RKO (cell line): ENCODE measurements at regions not wholly inside any gene's neighbourhood (a gene's known extent, or its start where the extent isn't known, plus 50 kb on each side); places are given as distances from the start of the nearest gene placed in this dataset.

ENCODE experiments used
- DNase-seq: peaks from one replicate; pipeline ENCODE4 v3.0.0-alpha.2; 2016; ENCODE audit warnings: low spot score

DNA sequence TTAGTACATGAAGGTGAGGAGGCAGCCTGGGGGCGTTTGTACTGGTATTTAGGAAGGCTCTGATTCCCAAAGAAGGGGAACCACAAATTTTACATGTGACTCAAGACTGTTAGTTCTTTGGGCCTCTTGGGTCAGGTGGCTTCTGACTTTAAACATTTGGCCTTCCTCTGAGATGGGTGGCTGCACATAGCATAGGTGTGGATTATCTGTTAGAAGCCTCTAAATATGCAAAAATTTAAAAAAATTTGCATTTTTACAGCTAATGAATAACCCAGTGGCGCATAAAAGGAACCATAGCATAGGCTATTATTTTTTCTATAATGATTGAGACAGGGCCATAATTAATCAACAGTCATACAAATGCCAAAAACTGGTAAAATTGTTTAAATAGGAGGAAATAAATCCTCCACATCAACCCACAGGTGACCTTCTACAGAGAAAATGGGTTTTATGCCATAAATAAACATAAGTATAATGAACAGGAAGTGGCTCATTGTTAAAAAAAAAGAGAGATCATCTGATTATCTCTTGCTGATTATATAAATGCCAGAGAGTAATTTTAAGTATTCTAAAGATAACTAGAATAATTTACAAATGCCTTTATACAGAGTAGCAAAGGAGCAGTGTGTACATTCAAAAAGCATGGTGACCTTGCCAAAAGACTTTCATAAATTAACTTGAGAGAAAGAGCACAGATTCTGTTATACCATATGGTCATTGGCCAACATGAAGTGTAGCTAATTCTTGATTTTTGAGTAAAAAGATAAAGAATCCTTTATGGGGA is 284.2 kb upstream of the ATP2B1 start:
- no peak for DNase-seq

DNA sequence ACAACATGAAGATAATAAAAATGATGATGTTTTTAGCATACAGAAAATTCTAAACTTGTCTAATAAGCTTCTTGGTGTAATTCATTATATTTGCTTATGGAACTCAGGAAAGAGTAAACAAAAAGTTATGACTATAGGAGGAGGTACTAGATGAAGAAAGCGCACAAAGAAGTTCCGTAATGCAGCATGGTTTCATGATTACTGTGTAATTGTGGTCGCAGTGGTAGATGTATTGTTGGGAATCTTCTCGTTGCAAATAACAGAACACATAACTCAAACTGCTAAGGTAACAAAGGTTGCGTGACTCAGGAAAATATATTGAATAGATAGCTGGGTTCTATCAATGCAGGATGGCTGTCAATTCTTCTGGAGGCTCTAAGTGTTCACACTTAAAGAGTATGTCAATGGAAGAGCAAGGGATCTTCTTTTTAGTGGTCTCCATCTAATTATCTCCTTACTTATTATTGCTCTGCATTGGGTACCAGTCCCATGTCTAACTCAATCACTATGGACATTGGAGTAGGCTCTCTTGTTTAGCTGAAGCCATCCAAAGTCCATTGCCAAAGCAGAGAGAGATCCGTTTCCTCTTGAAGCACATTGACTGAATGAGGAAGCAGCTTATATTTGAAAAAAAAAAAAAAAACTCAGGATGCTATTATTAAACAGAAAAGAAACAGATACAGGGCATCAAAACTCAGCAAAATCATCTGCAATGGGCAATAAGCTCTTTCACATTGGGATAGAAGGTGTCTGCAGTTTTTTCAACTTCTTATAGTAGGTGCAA is 283.4 kb upstream of the ATP2B1 start:
- no peak for DNase-seq

DNA sequence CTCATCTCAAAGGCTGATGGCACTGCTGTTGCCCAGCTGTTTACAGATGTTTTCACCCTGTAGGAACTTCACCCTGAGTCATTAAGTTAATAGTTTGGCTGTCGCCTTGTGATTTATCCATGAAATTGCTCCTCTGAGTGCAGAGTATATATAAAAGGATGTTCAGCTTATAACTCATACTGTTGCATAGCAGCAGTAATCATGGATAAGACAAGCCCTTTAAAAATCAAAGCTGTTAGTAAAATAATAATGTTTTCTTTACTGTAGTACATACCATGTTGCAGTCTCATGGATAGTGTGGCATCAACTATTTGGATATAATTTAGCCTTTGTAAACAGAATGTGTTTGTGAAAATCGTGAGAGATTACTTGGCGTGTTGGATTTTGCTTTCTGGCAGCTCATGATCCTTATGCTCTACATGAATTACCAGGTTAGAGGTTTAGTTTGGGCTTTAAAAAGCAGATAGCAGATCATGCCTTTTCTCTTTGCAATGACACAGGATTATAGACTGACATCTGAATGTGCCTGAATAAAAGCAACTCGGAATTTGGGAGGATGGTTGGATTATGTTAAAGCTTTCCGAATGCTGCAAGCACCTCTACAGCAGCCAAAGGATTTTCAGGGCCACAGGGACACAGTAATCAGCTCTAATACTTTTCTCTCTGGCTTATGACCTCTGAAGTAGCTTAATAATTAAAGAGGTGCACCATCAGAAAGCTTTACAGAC is 279.7 kb upstream of the ATP2B1 start:
- no peak for DNase-seq

DNA sequence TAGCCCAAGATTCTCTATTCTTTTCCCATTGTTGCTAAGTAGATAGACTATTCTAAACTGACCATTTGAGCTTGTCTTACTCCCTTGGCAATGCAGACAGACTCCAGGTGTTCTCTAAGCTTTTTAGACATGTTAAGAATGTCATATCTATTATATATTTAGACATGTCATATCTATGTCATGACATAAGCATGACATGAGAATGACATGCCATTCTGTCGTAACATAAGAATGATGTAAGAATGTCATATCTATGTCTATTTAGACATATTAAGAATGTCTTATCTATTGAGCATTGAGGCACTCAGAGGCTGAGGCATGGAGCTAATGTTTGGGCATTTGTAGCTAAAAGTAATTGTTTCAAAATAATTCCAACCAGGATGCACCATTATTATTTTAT is 277.3 kb upstream of the ATP2B1 start:
- no peak for DNase-seq

DNA sequence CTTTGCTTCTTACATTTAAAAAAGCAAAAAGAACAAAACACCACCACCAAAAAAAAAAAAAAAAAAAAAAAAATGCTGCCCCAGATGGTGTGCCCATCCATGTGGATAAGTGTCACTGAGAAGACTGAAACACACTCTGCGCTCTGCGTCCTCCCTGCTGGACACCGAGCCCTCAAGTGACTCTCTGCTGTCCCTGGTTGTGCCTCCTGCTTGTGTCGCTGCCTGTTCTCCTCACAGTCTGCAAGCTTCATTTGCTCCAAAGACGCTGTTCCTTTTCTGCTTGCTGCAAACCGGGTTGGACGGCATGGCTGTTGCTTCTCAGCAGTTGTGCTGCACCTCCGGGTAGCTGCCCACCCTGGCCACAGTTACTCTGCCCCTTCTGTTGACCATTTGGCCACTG is 276.2 kb upstream of the ATP2B1 start:
- DNase-seq: no peak

DNA sequence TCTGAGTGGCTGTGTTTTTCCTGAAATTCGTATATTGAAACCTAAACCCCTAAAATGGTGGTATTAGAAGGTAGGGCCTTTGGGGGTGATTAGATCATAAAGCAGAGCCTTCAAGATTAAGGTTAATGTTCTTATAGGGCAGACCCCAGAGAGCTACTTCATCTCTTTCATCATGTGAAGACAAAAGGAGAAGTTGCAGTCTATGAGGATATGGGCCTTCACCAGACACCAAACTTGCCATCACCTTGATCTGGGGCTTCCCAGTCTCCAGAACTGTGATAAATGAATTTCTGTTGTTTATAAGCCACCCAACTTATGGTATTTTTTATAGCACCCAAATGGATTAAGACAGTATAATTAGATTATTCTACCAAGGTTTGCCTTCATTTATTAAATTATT is 275.0 kb upstream of the ATP2B1 start:
- no peak for DNase-seq

DNA sequence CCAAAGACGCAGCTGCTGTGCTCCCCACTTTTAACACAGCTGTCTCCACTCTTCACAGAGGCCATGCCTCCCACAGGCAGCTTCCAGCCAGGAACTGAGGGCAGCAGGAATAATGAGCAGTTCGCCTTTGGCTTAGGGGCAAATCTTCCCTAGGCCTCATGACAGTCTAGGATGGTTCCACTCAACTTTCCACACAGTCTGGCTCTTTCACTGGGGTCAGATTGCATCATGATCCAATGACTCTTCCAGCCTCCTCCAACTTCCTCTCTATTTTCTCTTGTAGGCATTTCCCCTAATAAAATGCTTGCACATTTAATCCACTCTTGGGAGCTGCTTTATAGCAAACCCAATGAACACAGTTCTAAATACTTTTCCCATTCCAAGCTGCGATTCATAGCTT is 271.6 kb upstream of the ATP2B1 start:
- no peak for DNase-seq

DNA sequence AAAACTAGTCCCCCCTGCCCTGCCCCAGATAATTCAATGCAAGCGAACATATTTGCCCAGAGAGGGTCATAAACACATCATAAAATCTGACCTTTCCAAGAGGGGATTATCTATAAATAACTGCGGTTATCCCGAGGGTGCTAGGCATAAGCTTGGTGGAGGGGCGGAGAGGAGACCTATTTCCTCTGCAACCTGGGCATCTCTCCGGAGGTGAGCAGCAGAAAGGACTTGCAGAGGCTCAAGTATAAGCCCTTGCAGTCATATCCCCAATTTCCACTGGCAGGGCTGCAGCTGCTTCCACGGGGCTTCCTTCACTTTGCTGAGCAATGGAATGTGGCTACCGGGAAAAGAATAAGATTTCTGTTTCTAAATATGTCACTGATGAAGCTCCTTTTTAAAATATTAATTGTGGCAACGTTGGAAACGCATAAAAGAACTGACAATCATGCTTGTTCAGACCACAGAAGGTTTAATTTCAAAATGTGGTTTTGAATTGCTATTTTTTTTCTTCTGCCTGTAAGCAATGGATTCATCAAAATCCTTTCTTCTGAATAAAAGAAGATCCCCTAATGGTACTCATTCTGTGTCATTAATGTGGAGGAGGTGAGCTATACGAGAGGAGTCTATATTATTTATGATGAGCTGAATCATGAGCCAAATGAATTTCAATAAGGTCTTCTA is 268.9 kb upstream of the ATP2B1 start:
- DNase-seq: no peak

DNA sequence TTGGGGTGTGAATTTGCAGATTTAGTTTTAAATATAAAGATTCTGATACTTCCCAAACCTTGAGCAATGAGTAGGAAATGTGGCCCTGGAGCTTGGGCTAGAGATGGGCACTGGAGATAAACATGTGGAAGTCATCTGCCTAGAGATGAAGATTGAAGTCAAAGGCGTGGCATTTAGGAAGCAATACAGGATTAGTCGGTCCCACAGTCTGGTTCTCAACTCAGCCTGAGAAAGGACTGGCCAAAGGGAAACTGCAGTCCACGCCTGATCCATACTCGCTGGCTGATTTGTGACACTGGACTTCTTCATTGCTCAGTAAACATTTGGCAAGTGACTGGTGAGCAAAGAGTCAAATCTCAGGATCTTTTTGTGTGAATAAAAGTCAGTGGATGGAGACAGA is 268.2 kb upstream of the ATP2B1 start:
- DNase-seq: no peak

DNA sequence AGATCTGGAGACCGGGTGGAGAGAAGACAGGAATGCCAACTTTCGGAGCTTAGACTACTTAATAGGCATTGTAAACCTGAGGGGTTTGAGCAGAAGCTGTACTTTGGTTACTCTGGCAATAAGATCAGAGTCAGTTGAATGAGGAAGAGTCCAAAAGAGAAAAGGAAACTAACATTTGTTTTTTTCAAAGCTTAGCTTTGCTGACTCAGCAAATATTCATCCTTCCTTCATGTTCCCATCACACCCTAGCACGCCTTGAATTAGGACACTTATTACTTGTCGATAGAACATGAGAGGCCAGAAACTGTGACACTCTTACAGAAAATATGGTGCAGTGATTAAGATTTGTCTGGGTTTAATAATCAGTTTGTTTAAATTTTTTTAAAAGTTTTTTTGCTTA is 266.9 kb upstream of the ATP2B1 start:
- no peak for DNase-seq

DNA sequence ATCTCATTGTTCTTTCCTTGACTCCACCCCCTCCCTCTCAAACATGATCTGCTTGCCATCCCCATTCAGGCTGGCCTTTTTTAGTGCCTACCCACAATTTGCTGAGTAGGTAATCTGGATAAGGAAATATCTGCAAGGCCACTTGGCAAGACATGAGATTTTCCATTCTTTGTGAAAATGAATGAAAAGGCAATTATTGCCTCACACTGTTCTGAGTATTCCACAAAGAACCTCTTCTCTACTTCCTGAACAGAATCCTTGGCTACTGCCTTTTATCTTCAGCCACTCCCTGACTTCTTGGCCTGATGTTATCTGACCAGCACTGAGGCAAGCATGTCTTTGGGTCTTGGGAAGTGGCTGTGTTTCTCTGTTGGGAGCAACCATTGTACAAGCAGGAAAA is 263.2 kb upstream of the ATP2B1 start:
- no peak for DNase-seq

DNA sequence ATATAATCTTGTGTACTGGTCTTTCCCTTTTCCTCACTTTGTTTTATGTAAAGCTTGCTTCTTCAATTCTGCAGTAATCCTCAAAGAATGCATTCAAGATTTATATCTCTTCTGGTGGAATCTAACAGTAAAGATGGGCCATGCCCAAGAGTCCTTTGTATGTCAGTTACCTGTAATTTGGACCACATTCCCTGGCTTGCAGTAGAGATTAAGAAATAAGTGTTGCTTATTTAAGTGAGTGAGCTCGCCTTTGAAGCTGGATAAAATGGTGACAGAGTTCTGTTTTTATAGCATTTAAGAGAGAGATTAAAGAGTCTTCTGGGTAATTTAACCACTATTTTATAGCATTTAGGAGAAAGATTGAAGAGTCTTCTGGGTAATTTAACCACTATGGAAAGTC is 262.1 kb upstream of the ATP2B1 start:
- DNase-seq: no peak

DNA sequence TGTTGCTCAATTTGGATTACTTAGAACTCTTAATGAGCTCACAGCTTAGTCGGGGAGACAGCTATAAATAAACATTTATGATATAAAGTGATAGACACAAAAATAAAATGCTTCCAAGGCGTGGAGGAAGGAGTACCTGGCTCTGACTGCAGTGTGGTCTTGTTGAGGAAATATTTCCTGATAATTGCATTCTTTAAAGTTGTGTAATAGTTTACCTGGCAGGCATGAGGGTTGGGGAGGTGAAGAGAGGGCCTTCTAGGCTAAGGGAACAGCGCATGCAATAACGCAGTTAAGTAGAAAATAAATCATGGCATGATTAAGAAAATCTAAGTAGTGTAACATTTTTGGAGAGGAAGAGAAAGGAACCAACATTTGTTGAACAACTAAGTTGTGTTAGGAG is 260.5 kb upstream of the ATP2B1 start:
- DNase-seq: no peak

DNA sequence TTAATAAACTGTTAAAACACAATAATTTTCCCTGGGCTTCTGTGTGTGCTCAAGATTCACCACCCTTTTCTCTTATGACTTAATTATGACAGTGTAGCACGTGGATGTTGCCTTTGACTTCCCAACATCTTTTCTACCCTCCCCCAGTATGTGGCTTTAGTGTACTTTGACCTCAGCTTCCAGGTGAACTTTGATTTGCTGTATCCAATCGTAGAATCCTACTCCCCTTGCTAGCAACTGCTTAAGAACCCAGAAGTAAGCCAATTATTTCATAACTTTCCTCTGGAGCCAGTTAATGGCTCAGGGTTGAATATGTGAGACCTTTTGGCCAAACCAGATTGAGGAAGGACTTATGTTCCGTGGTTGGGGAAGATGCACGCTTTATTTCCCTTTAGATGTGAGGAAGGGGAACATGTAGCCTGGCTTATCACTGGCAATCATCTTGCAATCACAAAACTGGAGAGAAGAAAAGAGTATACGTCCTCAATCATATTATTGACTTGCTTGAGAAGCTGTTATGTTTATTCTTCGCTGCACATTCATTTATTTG is 259.6 kb upstream of the ATP2B1 start:
- DNase-seq: no peak

DNA sequence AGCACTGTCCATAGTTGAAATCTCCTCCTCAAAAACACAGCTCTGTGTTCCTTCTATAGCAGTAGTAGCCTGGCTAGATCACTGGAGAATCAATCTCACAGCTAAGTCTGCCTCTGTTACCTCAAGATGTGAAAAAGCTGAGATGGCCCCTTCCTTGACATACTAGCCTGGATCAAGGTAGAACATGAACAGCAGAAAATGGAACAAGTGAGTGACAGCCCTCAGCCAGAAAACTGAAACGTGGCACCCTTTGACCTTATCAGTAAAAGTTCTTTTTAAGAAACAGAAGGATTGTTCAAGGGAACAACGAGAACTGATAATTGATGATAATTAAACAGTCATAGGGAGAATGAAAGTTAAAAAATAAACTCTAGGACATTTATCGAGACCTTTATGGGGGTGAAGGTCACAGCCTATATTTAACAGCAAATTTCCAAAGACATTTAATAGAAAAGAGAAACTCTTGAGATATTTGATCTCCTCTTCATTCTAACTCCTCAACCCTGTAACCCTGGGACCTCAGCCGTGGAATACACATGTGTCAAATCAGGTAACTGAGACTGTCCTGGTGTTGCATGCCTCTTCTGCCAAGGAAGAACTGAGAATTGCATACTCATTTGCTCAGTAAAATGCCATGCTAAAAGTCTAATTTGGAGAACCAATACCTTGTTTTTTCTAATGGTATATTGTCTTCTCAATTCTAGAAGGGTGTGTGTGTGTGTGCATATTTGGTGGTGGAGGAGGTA is 258.0 kb upstream of the ATP2B1 start:
- DNase-seq: no peak

DNA sequence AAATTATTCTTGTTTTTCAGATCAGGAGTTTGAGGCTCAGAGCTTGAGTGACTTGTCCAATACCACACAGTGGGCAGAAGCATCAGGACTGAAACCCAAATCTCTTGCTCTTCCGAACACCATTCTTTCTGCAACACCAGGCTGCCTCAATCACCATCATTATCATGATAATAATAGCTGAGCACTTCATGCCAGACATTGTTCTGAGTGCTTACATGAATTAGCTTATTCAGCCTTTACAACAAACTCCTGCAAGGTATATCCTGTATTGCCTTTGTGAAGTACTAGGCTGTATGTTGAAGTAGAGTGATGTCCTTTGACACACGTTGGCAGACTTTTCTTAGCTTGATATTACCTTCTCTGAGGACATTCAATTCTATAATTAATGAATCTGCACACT is 257.4 kb upstream of the ATP2B1 start:
- no peak for DNase-seq

DNA sequence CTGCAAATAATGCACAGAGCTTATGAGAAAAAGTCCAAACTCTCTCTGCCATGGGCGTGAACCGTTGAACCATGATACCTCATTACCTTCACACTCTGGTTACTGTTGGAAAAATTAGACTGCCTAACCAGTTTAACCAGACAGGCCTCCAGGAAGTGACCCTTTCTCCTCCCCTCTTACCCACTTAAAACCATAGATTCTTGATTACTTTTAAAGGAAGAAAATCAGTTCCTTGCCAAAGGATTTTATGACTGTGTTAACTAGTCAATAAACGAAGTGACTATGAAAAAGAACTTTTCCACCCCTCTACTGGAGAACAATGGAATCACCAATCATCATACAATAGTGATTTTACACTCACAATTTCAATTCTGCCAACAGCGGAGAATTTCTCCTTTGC is 254.0 kb upstream of the ATP2B1 start:
- DNase-seq: peak; percentile 7

DNA sequence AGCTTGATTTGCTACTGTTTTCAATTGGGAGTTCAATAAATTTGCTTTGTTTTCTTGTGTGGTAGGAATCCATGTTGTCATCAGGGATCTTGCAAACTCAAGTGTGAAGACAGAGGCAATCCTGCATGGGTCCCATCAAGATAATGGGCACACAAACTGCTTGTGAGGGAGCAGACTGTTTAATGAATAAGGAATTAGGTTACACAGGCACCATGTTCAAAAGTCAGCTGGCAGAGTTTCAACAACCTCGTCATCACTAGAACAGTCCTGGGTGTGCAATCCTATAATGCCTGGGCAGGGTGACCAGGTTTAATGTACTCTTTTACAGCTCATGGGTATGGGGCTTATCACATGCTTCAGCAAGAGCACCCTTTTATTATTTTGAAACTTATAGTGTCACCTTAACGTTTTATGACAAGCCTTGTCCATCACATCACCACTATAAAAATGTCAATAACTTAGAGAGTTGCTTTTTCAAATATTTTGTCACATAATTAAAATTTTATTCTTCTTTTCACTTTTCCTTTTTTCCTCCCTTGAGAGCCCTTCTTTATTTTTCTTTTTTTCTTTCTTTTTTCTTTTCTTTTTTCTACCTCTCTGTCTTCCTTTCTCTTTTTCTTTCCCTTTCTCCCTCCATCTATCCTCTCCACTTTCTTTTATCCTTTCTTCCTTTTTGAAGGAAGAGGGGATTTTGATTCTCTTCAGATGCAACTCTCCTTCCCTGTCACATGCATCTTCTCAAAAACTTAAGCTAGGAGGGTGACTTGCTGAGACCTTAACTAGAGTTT is 252.2 kb upstream of the ATP2B1 start:
- peak; percentile 5 for DNase-seq

DNA sequence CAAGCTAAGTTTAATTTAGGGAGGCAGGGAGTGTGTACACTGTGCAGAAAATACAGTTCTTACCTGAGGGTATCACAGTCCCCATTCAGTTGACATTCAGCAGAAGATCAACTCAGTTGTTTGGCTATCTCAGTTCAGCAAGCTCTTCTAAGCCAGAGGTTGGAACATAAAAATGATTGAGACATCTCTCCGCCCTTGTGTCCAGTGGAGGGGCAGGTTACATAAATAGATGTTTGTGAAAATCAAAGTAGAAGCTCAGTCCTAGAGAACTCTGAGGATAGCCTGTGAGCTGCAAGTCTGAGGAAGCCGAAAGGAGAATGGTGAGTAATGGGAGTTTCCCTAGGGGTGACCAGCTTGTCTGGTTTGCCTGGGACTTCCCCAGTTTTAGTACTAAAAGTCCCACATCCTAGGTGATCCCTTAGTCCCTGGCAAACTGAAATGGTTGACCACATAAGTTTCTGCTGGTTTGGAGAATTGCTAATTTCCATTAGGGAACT is 251.4 kb upstream of the ATP2B1 start:
- DNase-seq: no peak

DNA sequence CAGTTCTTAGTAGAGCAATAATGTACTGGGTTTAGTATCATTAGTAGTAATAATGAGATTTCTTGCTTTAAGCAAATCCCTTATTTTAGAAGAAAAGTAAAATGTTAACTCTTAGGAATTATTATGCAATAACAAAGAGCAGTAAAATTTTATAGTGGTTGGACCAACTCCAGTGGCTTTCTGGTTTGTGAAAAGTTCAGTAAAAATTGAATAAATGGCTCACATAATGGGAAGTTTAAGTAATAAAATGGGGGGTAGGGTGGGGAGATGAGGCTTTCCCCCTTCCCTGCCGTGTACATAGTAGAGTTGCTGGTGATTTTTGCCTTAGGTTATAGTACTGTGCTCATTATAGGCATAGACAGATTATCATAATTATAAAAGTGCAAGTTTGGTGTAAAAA is 250.5 kb upstream of the ATP2B1 start:
- no peak for DNase-seq
